Gastroesophageal sphincter (tissue), 4 donors: ENCODE measurements at regions not wholly inside any gene's neighbourhood (a gene's known extent, or its start where the extent isn't known, plus 50 kb on each side); places are given as distances from the start of the nearest gene placed in this dataset.

ENCODE experiments used
- ATAC-seq: fragments of 150-250 bp; one replicate; pipeline ENCODE4 v1.9.1; 2016; ENCODE audit warnings: mild to moderate bottlenecking, moderate library complexity
- H3K27ac ChIP-seq, 4 donors: fragments of 200-600 bp; sonication (generic) in 3 of 4; 1 replicate in 3 of 4; 2 replicates in 1 of 4; pipeline ENCODE4 v1.5.1; 2016 to 2019
- H3K27me3 ChIP-seq: fragments of 200-600 bp; sonication (generic); one replicate; pipeline ENCODE4 v1.5.1; 2019
- H3K36me3 ChIP-seq, 2 donors: fragments of 200-600 bp; sonication (generic); one replicate each; pipeline ENCODE4 v1.5.1; 2019; ENCODE audit warnings: control low read depth in 1 of 2
- H3K4me1 ChIP-seq, 3 donors: fragments of 200-600 bp; sonication (generic); 1 replicate in 2 of 3; 2 replicates in 1 of 3; pipeline ENCODE4 v1.5.1; 2016 to 2019; ENCODE audit warnings: control low read depth in 2 of 3
- H3K4me3 ChIP-seq, 2 donors: fragments of 200-600 bp; sonication (generic); one replicate each; pipeline ENCODE4 v1.5.1; 2019; ENCODE audit warnings: mild to moderate bottlenecking in 1 of 2, moderate library complexity in 1 of 2
- H3K9me3 ChIP-seq, 3 donors: fragments of 200-600 bp; sonication (generic); one replicate each; pipeline ENCODE4 v1.5.1; 2017 to 2019; ENCODE audit warnings: control low read depth in 2 of 3
- EP300 ChIP-seq: sonication (generic); formaldehyde crosslinking; IDR thresholded peaks from one replicate; pipeline ENCODE4 v1.6.1; 2017; ENCODE audit warnings: antibody characterized with exemption, mild to moderate bottlenecking
- POLR2A ChIP-seq, 2 donors: fragments of 450-650 bp; IDR thresholded peaks; one replicate each; pipeline ENCODE4 v1.6.1; 2017; ENCODE audit warnings: antibody characterized with exemption in 2 of 2, mild to moderate bottlenecking in 2 of 2, moderate library complexity in 1 of 2
- POLR2AphosphoS5 ChIP-seq: sonication (generic); formaldehyde crosslinking; IDR thresholded peaks from one replicate; pipeline ENCODE4 v1.6.1; 2017; ENCODE audit warnings: antibody characterized with exemption
- WGBS, 2 donors: methylation state at CpG; one replicate each; pipeline ENCODE4 v1.1.5; 2018; ENCODE audit warnings: low coverage in 1 of 2; 5-methylcytosine and 5-hydroxymethylcytosine counted together
- TF ChIP-seq, protein P1 (sequence below), 4 experiments: fragments of 200-600 bp in 2 of 4; fragments of 450-650 bp in 2 of 4; sonication (generic) in 1 of 4; IDR thresholded peaks; one replicate each; pipeline ENCODE4 v1.5.1; 2017 to 2019; ENCODE audit warnings: antibody characterized with exemption in 4 of 4, mild to moderate bottlenecking in 2 of 4, moderate library complexity in 2 of 4

DNA sequence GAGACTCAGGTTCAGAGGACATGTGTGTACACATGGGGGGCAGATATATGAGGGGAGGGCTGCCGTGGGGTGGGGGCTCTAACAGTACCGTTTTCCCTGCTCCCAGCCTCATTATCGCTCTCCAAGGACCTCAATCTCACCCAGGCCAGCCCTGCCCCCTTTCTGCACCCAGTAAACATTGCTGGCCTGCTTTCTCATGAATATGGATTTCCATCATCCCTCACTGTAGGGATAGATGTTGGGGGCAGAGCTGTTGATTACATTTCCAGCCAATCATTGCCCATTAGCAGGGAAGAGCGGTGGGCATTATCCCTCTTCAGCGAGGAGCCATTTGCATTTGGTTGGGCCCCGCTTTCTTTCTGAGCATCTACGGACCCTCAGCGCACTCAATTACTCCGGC is 273.8 kb downstream of the RPS6KC1 start:
- no peak for ATAC-seq
- H3K27ac ChIP-seq, result no peak overlapping the region
- no peak overlapping the region for H3K4me3 ChIP-seq
- H3K4me1 ChIP-seq, result no peaks in the 10 kb centered on the region
- WGBS, 2 donors, result 90% methylated on average over 2 to 9 of the region's 9 CpGs
- H3K36me3 ChIP-seq, result no peaks in the 10 kb centered on the region
- H3K9me3 ChIP-seq, result no peaks in the 10 kb centered on the region
- TF ChIP-seq EP300, result no peak
- TF ChIP-seq, protein P1, sequence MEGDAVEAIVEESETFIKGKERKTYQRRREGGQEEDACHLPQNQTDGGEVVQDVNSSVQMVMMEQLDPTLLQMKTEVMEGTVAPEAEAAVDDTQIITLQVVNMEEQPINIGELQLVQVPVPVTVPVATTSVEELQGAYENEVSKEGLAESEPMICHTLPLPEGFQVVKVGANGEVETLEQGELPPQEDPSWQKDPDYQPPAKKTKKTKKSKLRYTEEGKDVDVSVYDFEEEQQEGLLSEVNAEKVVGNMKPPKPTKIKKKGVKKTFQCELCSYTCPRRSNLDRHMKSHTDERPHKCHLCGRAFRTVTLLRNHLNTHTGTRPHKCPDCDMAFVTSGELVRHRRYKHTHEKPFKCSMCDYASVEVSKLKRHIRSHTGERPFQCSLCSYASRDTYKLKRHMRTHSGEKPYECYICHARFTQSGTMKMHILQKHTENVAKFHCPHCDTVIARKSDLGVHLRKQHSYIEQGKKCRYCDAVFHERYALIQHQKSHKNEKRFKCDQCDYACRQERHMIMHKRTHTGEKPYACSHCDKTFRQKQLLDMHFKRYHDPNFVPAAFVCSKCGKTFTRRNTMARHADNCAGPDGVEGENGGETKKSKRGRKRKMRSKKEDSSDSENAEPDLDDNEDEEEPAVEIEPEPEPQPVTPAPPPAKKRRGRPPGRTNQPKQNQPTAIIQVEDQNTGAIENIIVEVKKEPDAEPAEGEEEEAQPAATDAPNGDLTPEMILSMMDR (IDR thresholded peaks at IDR 0.05), result no peak
- no peak for TF ChIP-seq POLR2AphosphoS5
- no peak for TF ChIP-seq POLR2A (IDR thresholded peaks at IDR 0.05)
- no peaks in the 10 kb centered on the region for H3K27me3 ChIP-seq

DNA sequence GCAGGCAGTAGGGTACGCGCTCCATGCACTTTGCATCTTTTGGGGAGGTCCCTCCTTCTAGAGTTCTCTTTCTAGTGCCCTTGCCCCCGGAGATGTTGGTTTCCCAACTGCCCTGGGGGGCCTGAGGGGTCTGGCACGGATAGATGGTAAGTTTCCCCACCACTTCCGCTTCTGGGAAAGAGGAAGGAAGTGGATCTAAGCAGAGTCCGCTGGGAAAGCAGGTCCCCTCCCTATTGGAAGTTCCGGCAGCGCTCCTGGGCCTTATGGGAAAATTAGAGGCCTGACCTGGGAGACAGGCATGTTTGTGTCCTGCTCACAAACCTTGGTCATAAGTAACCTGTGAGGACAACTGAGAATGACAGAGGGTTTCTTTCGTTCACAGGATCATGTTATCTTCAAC is 274.4 kb downstream of the RPS6KC1 start:
- no peak for TF ChIP-seq POLR2AphosphoS5
- TF ChIP-seq, protein P1 (IDR thresholded peaks at IDR 0.05), result no peak
- no peak for TF ChIP-seq POLR2A (IDR thresholded peaks at IDR 0.05)
- H3K27me3 ChIP-seq, result no peaks in the 10 kb centered on the region
- 74 to 80% methylated on average over 2 to 5 of the region's 9 CpGs for WGBS, 2 donors
- no peak overlapping the region for H3K4me3 ChIP-seq
- ATAC-seq, result no peak
- H3K9me3 ChIP-seq, result no peaks in the 10 kb centered on the region
- H3K4me1 ChIP-seq, result no peaks in the 10 kb centered on the region
- H3K27ac ChIP-seq, result no peak overlapping the region
- no peaks in the 10 kb centered on the region for H3K36me3 ChIP-seq

DNA sequence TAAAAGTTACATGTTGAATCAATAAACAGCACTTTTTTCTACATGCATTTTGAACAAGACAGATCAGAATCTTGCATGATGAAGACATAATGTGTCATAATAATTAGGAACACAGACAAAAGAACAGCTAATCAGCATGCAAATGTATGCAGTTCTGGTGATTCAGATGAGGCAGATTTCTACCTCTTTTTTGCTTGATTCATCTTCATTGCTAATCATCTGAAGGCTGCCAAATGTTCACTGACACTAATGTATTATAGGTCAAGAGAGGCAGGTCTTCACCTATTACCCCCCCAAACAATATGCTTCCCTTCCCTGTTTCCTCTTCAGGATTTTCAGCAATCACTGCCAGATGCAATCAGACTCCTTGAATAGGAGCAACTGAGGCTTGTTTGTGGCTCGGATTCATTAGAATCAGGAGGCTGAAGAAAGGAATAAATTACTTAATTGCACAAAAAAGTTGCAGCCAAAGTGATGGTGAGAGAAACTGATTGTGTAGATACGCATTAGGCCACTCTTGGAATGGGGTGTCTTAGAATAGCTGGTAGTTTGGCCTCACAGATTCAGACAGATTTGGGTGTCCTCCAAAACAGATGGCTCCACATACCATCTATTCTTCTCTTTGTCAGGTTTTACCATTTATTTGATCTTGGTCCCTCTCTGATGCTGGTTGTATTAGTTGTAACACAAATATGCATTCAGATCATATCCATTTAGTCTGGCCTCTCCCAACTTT is 275.4 kb downstream of the RPS6KC1 start:
- Histone ChIP-seq H3K4me1 (no peaks in the 10 kb centered on the region), H3K4me3 (no peak overlapping the region), H3K36me3 (no peaks in the 10 kb centered on the region), H3K9me3 (no peaks in the 10 kb centered on the region), H3K27ac (no peak overlapping the region), H3K27me3 (no peaks in the 10 kb centered on the region)
- TF ChIP-seq EP300 (no peak), POLR2AphosphoS5 (no peak), POLR2A (IDR thresholded peaks at IDR 0.05) (no peak)
- TF ChIP-seq, protein P1 (IDR thresholded peaks at IDR 0.05), result no peak
- no peak for ATAC-seq
- WGBS, 2 donors, result 69 to 83% methylated on average over 2 of the region's 2 CpGs

DNA sequence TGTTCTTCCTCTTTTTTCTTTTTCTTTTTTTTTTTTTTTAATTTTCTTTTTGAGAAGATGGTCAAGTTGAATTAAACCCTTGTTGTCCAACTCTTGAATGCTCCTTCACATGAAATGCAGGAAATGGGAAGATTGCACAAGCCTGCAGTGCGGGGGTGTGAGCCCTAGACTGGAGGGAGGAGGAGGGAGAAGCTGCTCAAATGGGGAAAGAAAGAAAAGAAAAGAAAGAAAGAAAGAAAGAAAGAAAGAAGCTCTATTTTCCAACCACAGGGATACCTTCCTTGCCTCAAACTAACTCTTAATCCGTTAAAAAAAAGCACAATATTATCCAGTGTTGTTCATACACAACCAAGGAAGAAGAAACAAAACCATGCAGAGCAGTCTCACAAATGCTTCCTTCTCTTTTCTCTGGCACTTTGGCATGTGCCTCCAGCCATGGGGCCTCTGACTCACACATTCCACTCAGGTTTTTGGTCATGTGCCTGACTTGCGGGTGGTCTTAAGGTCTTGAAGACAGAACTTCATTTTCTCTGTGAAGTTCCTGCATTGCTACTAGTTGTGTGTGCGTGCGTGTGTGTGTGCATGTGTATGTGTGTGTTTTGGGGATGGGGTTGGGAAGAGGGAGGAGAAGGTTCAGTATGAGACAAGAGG is 276.1 kb downstream of the RPS6KC1 start:
- no peak overlapping the region for H3K27ac ChIP-seq

More for the DNA sequence above, 276.1 kb downstream of the RPS6KC1 start:
- peak; percentile 51 for ATAC-seq
- WGBS, 2 donors, result 70 to 79% methylated on average over 4 to 5 of the region's 5 CpGs
- Histone ChIP-seq H3K4me3 (no peak overlapping the region), H3K4me1 (no peaks in the 10 kb centered on the region), H3K27me3 (no peaks in the 10 kb centered on the region), H3K36me3 (no peaks in the 10 kb centered on the region), H3K9me3 (no peaks in the 10 kb centered on the region)
- TF ChIP-seq, protein P1 (IDR thresholded peaks at IDR 0.05), result no peak
- TF ChIP-seq POLR2A (IDR thresholded peaks at IDR 0.05), result no peak
- no peak for TF ChIP-seq EP300
- TF ChIP-seq POLR2AphosphoS5, result no peak
